GM18505 (cell line): ENCODE measurements at regions not wholly inside any gene's neighbourhood (a gene's known extent, or its start where the extent isn't known, plus 50 kb on each side); places are given as distances from the start of the nearest gene placed in this dataset.

ENCODE experiments used
- ATAC-seq: cut with Tn5 transposase; IDR thresholded peaks from one replicate; pipeline ENCODE4 v1.9.1; 2021; ENCODE audit not compliant: unreplicated experiment
- POLR2A ChIP-seq: IDR thresholded peaks from 4 replicates; pipeline ENCODE4 v1.6.1; 2011; ENCODE audit warnings: borderline replicate concordance; ENCODE audit not compliant: insufficient read depth, insufficient read length; ENCODE audit errors: extremely low read depth

DNA sequence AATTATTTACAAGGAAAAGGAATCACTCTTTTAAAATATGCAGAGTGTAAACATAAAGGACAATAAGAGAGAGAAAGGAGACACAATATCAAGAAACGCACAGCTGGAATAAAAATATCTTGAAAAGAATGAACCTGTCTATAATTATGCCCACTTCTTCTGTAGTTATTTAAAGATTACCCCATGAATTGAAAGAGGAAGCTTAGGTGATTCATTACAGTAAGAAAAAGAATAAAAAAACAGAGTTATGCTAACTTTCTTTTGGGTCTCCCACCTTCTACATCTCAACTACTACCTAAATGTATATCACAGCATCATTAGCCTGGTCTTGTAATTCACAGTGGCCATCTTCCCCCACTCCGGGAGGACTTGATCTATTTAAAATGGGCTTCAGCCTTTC is 182.1 kb downstream of the MRPL39 start:
- no peak for TF ChIP-seq POLR2A
- ATAC-seq: no peak

DNA sequence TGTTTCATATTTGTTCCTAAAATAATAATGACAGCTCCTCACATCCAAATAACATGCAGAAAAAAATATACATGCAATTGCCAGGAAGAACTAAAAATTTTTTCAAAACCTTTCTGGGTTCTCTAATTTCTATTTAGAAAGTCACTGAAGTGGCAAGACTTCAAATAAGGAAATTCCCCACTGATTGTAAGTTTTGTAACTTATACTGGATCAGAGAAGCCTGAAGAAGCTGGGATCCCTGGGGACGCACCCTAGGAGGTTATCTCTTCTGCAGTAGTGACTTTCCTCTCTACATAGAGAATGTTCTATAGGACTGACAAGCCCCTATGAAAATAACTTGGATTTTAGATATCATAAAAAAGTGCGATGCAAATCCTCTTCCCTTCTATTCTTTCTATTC is 182.6 kb downstream of the MRPL39 start:
- TF ChIP-seq POLR2A: no peak
- ATAC-seq: no peak

DNA sequence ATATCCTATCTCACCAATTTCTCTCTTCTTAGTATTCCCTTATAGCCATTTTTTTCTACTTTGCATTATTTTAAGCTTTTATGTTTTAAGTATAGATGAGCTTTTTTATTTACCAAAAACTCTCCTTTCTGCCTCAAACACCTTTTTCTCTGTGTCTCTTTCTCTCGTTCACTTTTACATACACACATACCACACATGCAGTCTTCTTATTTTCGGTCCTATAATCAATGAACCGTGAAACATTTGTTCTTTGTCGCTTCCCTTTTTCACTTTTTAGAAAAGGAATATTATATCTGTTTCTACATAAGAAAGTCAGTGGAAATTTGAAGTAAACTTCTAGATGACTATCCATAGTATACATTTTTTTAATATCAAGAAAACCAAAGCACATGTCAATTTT is 183.2 kb downstream of the MRPL39 start:
- ATAC-seq: no peak
- TF ChIP-seq POLR2A: no peak

DNA sequence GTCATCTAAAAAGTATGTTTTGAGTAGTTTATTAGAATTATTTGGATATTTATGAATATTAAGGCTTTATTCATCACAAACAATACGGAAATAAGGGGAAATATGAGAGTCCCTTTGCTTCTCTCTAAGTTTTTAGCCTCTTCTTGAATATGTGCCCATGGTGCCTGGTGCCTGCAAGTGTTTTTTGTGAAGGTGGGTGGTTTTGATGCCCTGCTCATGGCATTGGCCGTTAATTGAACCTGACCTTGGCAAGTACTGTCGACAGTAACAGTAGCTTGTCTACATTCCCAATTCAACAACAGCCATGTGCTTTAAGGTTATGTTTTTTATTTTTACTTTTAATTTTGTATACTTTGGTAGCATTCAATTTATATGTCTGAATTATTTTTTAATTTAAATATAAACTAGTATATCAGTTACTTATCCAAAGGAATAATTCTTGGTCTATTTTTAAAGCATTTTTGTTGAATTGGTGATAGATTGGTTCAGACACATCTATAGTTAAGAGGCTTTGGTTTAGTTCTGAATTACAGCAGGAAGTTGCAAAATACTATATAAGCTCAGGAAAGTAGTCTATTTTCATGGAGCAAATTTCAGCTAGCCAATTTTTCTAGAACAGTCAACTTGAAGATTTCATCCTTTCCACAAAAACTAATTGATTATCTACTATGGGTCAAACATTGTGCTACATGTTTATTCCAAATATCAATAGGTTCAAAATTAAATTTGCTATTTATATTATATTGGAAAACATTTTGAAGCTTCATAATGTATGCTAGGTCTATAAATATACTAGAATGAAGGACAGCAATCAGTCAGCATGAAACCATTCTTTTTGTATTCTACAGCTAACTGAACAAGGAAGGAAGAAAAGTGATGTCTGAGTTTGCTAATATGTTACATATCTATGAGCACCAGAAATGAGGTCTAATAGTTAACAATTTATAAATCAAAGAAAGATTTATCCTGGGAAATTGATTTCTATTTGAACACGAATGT is 184.4 kb downstream of the MRPL39 start:
- ATAC-seq: no peak
- no peak for TF ChIP-seq POLR2A

DNA sequence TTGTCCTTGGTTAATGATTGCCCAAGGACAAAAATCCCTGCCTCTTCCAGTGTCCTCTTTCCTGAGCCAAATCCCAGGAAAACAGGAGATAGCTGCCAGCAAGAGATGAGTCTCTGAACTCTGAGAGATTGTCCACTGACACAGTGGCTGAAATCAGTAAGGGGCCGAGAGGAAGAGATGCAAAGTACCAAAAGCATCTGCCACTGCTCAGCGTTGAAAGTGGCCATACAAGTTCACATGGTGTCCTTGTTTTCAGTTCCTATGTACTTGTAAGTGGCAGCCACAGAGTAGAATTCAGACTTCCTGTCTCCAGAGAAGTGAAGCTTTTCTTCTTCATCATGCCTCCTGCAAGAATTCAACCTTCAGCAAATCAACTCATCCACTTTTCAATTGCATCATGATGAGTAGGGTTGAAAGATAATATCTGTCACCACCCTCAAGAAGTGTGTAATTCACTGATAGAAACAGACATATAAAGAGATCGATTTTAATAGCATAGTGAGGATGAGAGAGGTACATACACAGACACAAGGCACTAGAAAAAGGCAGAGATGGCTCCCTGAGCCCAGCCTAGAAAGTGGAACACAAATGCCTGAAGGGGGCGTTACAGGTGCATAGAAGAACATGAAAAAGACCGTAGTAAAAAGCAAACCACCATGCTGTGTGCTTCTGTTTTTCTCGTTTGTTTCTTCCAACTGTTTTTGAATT is 185.8 kb downstream of the MRPL39 start:
- ATAC-seq: peak; percentile 61

DNA sequence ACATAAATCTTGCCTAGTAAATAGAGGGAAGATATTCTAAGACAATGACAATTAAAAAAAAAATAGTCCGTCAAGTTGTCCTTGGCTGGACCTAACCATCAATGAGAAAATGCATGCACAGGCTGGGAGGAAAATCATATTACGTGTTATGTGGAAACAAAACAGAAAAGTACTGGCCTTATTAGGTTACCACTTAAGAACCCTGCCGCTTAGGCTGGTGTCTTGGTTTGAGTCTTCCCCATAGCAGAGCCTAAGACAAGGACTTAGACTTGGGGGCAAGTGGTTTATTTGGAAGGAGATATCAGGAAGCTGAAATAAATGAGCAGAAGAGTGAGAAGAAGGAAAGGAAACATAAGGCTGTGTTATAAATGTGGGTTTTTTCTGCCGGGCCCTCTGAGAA is 186.4 kb downstream of the MRPL39 start:
- TF ChIP-seq POLR2A: no peak
- no peak for ATAC-seq

More for the DNA sequence above, 185.8 kb downstream of the MRPL39 start:
- TF ChIP-seq POLR2A: peak; percentile 56

DNA sequence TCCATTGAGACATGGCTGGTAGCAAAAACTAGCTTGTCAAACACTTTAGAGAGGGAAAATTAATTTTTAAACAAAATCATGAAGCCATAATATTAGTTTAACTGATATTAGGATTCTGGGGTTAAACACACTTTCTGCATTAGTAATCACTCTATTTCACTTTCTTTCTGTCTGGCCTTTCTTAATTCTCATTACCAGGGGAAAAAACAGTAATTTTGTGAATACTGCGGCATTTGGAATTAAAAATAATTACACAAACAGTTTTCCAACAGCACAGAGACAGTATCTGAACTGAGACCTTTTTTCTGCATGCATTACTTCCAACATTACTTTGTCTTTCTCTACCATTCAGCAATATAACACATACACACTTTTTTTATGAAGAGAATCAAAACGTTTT is 190.6 kb downstream of the MRPL39 start:
- TF ChIP-seq POLR2A: no peak
- no peak for ATAC-seq

DNA sequence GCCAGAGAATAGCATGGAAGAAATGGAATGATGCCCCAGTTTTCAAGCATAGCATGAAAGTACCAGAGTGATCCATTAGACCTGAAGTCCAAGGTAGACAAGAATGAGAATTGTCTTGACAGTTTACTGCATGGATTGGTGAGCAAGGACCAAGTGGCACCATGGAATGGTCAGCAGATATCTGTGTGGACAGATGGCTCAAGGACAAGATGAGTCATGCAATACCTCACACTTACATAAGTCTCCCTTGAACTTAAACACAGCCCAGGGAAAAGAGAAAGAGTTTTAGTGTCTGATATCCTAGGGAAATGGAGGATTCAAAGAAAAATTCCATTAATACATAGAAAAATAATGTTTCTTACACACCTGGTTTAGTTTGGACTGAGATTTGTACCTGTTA is 195.2 kb downstream of the MRPL39 start:
- ATAC-seq: no peak
- TF ChIP-seq POLR2A: no peak

DNA sequence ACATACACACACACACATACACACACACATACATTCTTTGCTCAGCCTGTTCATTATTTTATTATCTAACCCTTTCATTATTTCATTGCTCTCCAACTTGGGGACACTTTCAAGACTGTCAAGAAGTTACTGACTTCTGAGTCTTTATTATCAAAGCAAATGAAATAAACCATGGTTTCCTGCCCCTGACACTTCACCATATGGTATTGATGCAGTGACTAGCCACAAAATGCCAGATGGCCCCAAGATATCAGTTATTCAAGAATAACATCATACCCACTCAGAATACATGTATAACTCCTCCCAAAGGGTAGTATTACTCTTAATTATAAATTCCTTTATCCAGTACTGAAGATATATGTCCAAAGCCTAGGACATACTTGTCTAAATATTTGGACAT is 197.3 kb downstream of the MRPL39 start:
- ATAC-seq: no peak
- no peak for TF ChIP-seq POLR2A

DNA sequence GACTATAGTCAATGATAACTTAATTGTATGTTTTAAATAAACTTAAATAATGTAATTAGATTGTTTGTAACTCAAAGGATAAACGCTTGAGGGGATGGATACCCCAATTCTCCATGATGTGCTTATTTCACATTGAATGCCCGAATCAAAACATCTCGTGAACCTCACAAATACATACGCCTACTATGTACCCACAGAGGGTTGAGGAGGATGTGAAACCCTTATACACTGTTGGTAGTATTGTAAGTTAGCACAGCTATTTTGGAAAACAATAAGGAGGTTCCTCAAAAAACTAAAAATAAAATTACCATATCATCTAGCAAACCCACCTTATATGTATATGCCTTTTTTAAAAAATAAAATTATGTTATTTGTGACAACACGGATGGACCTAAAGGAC is 198.6 kb downstream of the MRPL39 start:
- ATAC-seq: no peak
- no peak for TF ChIP-seq POLR2A

DNA sequence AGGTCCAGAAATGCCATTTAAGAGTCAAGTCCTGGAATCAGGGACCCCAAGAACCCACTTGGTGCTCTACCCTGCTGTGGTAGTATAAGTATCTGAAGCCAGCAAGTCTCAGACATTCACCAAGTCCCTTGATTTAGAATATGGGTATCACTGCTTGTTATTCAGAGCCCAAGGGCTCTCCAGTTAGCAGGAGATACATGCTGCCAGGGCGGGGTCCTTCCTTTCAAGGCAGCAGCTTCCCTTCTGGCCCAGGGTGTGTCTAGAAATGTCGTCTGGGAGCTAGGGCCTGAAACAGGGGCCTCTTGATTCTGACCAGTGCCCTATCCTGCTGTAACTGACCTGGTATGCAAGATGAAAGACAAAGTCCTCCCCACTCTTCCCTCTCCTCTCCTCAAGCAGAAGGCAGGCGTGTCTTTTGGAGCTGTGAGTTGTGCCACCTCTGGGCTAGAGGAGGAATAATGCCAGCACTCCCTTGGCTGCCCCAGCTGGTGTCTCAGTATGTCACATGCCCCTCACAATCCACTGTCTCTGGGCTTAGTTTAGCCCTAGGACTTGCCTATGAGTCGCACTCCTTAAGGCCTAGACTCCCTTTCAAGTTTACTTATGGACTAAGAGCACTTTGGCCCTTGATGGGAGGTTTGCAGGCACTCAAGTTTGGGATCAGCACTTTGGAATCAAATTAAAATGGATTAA is 200.2 kb downstream of the MRPL39 start:
- no peak for ATAC-seq
- no peak for TF ChIP-seq POLR2A

DNA sequence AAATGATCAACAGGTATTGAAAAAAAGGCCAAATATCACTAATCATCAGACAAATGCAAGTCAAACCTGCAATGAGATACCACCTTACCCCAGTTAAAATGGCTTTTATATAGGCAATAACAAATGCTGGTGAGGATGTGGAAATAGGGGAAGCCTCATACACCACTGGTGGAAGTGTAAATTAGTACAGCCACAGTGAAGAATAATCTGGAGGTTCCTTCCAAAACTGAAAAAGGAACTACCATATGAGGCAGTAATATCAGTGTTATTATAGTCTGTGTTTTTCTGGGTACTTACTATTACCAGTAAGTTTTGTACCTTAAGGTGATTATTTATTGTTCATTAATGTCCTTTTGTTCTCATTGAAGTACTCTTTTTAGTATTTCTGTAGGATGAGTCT is 201.3 kb downstream of the MRPL39 start:
- ATAC-seq: no peak
- TF ChIP-seq POLR2A: no peak

DNA sequence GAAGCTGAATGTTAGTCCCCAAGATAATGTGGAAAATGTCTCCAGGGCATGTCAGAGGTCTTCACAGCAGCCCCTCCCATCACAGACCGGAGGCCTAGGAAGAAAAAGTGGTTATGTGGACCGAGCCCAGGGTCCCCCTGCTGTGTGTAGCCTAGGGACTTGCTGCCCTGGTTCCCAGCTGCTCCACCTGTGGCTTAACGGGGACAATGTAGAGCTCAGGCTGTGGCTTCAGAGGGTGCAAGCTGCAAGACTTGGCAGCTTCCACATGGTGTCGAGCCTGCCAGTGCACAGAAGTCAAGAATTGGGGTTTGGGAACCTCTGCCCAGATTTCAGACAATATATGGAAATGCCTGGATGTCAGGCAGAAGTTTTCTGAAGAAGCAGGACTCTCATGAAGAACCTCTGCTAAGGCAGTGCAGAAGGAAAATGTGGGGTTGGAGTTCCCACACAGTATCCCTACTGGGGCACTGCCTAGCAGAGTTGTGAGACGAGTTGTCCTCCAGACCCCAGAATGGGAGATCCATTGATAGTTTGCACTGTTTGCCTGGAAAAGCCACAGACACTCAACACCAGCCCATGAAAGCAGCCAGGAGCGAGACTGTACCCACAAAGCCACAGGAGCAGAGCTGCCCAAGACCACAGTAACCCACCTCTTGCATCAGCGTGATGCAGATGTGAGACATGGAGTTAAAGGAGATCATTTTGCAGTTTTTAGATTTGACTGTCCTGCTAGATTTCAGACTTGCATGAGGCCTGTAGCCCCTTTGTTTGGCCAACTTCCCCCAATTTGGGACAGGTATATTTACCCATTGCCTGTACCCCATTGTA is 204.9 kb downstream of the MRPL39 start:
- no peak for TF ChIP-seq POLR2A
- no peak for ATAC-seq

DNA sequence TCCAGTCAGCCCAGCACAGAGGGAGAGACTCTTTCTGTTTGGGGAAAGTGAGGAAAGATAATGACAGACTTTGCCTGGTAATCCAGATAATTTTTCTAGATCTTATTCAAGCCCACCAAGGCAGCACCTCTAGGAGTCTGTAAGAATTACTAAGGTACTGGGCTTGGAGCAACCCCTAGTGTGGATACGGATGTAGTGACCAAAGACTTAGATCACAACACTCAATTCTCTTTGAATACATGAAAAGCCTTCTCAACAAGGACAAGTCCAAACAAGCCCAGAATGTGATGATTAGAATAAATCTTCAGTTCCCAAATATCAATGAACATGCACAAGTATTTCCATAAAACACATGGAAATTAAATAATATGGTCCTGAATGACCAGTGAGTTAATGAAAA is 206.9 kb downstream of the MRPL39 start:
- ATAC-seq: no peak
- TF ChIP-seq POLR2A: no peak
